ENCODE measurements at regions not wholly inside any gene's neighbourhood (a gene's known extent, or its start where the extent isn't known, plus 50 kb on each side); places are given as distances from the start of the nearest gene placed in this dataset.

GRCh38 chr9:107635101-107635802 lies 145.7 kb upstream of the KLF4 start:
- intact Hi-C loops (cut with DNase I), result no loop called here
- DNase-seq (no peak), ATAC-seq (no peak)
- Histone ChIP-seq H3K27ac (no peak overlapping the region), H3K4me3 (no peak overlapping the region), H3K27me3 (ENCODE audit: low read depth) (peaks cover 4% of the 10 kb centered on the region), H3K36me3 (no peaks in the 10 kb centered on the region), H3K4me1 (peaks cover 33% of the 10 kb centered on the region), H3K9me3 (no peaks in the 10 kb centered on the region)
- TF ChIP-seq CTCF (IDR thresholded peaks at IDR 0.05), result no peak

GRCh38 chr9:107633406-107633805 lies 143.8 kb upstream of the KLF4 start:
- DNase-seq, result no peak
- H3K27me3 ChIP-seq (ENCODE audit: low read depth), result no peaks in the 10 kb centered on the region
- H3K27ac ChIP-seq, result no peak overlapping the region
- no peak for ATAC-seq
- H3K36me3 ChIP-seq, result no peaks in the 10 kb centered on the region
- peaks cover 20% of the 10 kb centered on the region for H3K4me1 ChIP-seq
- intact Hi-C loops (cut with DNase I), result no loop called here
- H3K9me3 ChIP-seq, result no peaks in the 10 kb centered on the region
- no peak overlapping the region for H3K4me3 ChIP-seq
- no peak for TF ChIP-seq CTCF (IDR thresholded peaks at IDR 0.05)

GRCh38 chr9:107632661-107633060 lies 143.1 kb upstream of the KLF4 start:
- TF ChIP-seq CTCF (IDR thresholded peaks at IDR 0.05), result no peak
- no peak for ATAC-seq
- intact Hi-C loops (cut with DNase I), result no loop called here

GRCh38 chr9:107632216-107632615 lies 142.6 kb upstream of the KLF4 start:
- TF ChIP-seq CTCF (IDR thresholded peaks at IDR 0.05), result no peak
- ATAC-seq (no peak), DNase-seq (no peak)
- intact Hi-C loops (cut with DNase I), result no loop called here
- Histone ChIP-seq H3K4me3 (no peak overlapping the region), H3K27me3 (ENCODE audit: low read depth) (no peaks in the 10 kb centered on the region), H3K9me3 (no peaks in the 10 kb centered on the region), H3K4me1 (peaks cover 15% of the 10 kb centered on the region), H3K27ac (no peak overlapping the region), H3K36me3 (no peaks in the 10 kb centered on the region)

More at GRCh38 chr9:107632661-107633060, 143.1 kb upstream of the KLF4 start:
- no peak for DNase-seq
- Histone ChIP-seq H3K27me3 (ENCODE audit: low read depth) (no peaks in the 10 kb centered on the region), H3K27ac (no peak overlapping the region), H3K4me3 (no peak overlapping the region), H3K9me3 (no peaks in the 10 kb centered on the region), H3K4me1 (peaks cover 16% of the 10 kb centered on the region), H3K36me3 (no peaks in the 10 kb centered on the region)

- intact Hi-C loops (cut with DNase I), result no loop called here
- ATAC-seq (no peak), DNase-seq (no peak)
- Histone ChIP-seq H3K4me3 (no peak overlapping the region), H3K4me1 (peaks cover 11% of the 10 kb centered on the region), H3K27ac (no peak overlapping the region), H3K27me3 (ENCODE audit: low read depth) (no peaks in the 10 kb centered on the region), H3K36me3 (no peaks in the 10 kb centered on the region), H3K9me3 (no peaks in the 10 kb centered on the region)
- no peak for TF ChIP-seq CTCF (IDR thresholded peaks at IDR 0.05)
Measured at GRCh38 chr9:107631788-107632187, 142.2 kb upstream of the KLF4 start.

Data from lower lobe of right lung (tissue), 2 donors.